ENCODE measurements at regions not wholly inside any gene's neighbourhood (a gene's known extent, or its start where the extent isn't known, plus 50 kb on each side); places are given as distances from the start of the nearest gene placed in this dataset.
A peak's percentile ranks its signal among the peaks of the same experiment; 100 is the strongest.

- TF ChIP-seq CTCF (IDR thresholded peaks at IDR 0.05 in 2 of 3, conservative IDR thresholded peaks at IDR 0.05 in 1 of 3; ENCODE audit: insufficient read depth in 2 of 3, low read depth in 1 of 3, low read length in 3 of 3) (peak in 2 of 3 experiments; percentile 99 to 100; a peak in 4 of 6 replicates), SMC3 (conservative IDR thresholded peaks at IDR 0.05; ENCODE audit: insufficient read depth, low read depth, low read length) (peak; percentile 93), NRF1 (conservative IDR thresholded peaks at IDR 0.05 in 1 of 2, IDR thresholded peaks at IDR 0.05 in 1 of 2) (0 out of 4 replicates have a peak, but pooled peaks of 1 of the 2 experiments have one; percentile 25), FOXP4 (CRISPR knock-in tag; IDR thresholded peaks at IDR 0.05; ENCODE audit: borderline replicate concordance) (no peak), HMBOX1 (IDR thresholded peaks at IDR 0.05) (no peak), ATF4 (CRISPR knock-in tag; IDR thresholded peaks at IDR 0.05) (peak; percentile 72; the same call in 1 of the 2 replicates), ATF1 (CRISPR knock-in tag; IDR thresholded peaks at IDR 0.05) (peak; percentile 77), ATF1 (tag; IDR thresholded peaks at IDR 0.05) (peak; percentile 80), BRD4 (IDR thresholded peaks at IDR 0.05) (no peak), MYBL2 (IDR thresholded peaks at IDR 0.05; ENCODE audit: low read depth) (no peak), MYBL2 (CRISPR knock-in tag; IDR thresholded peaks at IDR 0.05; ENCODE audit: borderline replicate concordance) (no peak), JUND (IDR thresholded peaks at IDR 0.05; ENCODE audit: borderline replicate concordance, low read depth, low read length) (peak; percentile 84), JUND (tag; IDR thresholded peaks at IDR 0.05; ENCODE audit: borderline replicate concordance, low read depth, low read length) (peak; percentile 53; the same call in 1 of the 3 replicates), U2AF2 (optimal IDR thresholded peaks at IDR 0.05; ENCODE audit: low read depth, low read length) (no peak), ZNF277 (CRISPR knock-in tag; IDR thresholded peaks at IDR 0.05; ENCODE audit: borderline replicate concordance) (0 out of 2 replicates have a peak, but pooled peaks have one; percentile 44), THRB (CRISPR knock-in tag; conservative IDR thresholded peaks at IDR 0.05) (peak; percentile 94), ZFP30 (CRISPR knock-in tag; IDR thresholded peaks at IDR 0.05; ENCODE audit: borderline replicate concordance) (0 out of 2 replicates have a peak, but pooled peaks have one; percentile 57)
These were observed 98.4 kb downstream of the VPREB1 start (continued) for GRCh38 chr22:22342697-22343580.
